Astrocyte of the spinal cord (primary cell): ENCODE measurements at regions not wholly inside any gene's neighbourhood (a gene's known extent, or its start where the extent isn't known, plus 50 kb on each side); places are given as distances from the start of the nearest gene placed in this dataset.
A peak's percentile ranks its signal among the peaks of the same experiment; 100 is the strongest.

Experiments used
- DNase-seq: peaks from one replicate; pipeline ENCODE4 v3.0.0; 2011; ENCODE audit warnings: low read depth, low spot score
- H3K4me3 ChIP-seq: 2 replicates; pipeline ENCODE4 v1.5.1; 2011; ENCODE audit warnings: low read depth, mild to moderate bottlenecking, low read length, moderate library complexity
- in situ Hi-C: cut with HindIII; loops from 2 replicates; pipeline ENCODE4 v1.10.0; 2017; ENCODE audit warnings: low sequenced_read_pairs
- TF ChIP-seq, protein P1 (sequence below): IDR thresholded peaks from 2 replicates; pipeline ENCODE4 v1.5.1; 2012; ENCODE audit warnings: low read depth, mild to moderate bottlenecking, low read length, inconsistent platforms

DNA sequence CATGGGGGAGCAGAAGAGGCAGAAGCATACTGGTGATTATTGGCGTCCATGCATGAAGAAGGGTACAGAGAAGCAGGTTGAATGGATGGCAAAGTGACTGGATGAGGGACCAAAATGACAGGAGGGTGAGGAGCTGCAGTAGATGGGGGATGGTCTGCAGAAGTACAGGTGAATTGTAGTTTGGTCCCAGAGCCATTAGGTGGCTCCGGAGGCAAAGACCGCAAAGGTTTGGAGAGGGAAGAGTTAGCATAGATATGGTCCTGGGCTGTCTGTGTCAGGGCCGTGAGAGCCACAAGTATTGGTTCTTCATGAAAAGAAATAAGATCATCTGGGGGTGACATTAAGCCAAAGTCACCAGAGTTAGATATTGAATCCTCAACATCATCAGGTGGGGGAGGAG lies 59.0 kb upstream of the ZNF726 start:
- in situ Hi-C loops, result no loop called here
- H3K4me3 ChIP-seq, result no peak overlapping the region
- no peak for DNase-seq
- TF ChIP-seq, protein P1, sequence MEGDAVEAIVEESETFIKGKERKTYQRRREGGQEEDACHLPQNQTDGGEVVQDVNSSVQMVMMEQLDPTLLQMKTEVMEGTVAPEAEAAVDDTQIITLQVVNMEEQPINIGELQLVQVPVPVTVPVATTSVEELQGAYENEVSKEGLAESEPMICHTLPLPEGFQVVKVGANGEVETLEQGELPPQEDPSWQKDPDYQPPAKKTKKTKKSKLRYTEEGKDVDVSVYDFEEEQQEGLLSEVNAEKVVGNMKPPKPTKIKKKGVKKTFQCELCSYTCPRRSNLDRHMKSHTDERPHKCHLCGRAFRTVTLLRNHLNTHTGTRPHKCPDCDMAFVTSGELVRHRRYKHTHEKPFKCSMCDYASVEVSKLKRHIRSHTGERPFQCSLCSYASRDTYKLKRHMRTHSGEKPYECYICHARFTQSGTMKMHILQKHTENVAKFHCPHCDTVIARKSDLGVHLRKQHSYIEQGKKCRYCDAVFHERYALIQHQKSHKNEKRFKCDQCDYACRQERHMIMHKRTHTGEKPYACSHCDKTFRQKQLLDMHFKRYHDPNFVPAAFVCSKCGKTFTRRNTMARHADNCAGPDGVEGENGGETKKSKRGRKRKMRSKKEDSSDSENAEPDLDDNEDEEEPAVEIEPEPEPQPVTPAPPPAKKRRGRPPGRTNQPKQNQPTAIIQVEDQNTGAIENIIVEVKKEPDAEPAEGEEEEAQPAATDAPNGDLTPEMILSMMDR, result no peak

DNA sequence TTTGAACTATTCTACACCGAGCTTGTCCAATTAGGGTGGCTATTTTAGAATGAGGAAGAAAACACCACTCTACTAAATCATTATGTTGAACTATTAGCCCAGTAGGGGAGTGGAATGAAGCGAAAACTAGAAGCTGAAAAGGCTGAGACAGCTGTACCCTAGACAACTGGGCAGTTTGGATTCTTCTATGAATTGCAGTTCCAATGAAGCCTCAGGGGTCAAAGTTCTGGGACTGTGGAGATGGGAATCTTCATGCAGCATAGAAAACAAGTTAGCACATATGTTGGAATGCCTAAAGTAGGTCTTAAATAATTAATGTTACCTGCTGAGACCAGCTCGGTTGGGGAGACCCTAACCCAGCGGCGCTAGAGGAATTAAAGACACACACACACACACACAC lies 62.7 kb upstream of the ZNF726 start:
- H3K4me3 ChIP-seq, result no peak overlapping the region
- no peak for DNase-seq
- in situ Hi-C loops, result no loop called here
- TF ChIP-seq, protein P1, result no peak

DNA sequence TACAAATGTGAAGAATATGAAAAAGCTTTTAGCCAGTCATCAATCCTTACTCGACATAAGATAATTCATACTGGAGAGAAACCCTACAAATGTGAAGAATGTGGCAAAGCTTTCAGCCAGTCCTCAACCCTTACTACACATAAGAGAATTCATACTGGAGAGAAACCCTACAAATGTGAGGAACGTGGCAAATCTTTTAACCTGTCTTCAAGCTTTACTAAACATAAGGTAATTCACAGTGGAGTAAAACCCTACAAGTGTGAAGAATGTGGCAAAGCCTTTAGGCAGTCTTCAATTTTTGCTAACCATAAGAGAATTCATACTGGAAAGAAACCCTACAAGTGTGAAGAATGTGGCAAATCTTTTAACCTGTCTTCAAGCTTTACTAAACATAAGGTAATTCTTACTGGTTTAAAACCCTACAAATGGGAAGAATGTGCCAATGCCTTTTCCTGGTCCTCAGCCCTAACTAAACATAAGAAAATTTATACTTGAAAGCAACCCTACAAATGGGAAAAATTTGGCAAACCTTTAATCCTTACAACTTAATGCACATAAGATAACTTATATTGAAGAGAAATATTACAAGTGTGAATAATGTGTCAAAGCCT lies 74.1 kb upstream of the ZNF681 start:
- no peak overlapping the region for H3K4me3 ChIP-seq
- TF ChIP-seq, protein P1, result no peak
- no peak for DNase-seq
- in situ Hi-C loops, result no loop called here

DNA sequence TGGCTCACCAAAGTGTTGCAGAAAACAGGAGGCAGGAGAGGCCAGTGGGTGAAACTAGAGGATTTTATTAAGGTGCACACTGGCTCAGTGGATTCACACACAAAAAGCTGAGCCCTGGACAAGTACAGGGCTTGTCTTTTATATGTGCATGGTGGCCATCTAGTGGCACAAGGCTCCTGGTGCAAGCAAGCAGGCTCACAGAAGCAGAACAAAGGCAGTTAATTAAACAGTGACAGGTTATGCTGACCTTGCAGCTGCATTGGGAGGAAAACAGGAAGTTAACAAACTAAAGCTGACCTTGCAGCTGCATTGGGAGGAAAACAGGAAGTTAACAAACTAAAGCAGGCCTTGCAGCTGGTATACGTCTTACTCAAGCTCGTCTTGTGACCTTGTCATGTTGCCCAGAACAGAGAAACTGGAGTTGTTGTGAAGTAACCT lies 65.3 kb upstream of the ZNF681 start:
- no peak for DNase-seq
- TF ChIP-seq, protein P1, result no peak
- in situ Hi-C loops, result no loop called here
- H3K4me3 ChIP-seq, result no peak overlapping the region

DNA sequence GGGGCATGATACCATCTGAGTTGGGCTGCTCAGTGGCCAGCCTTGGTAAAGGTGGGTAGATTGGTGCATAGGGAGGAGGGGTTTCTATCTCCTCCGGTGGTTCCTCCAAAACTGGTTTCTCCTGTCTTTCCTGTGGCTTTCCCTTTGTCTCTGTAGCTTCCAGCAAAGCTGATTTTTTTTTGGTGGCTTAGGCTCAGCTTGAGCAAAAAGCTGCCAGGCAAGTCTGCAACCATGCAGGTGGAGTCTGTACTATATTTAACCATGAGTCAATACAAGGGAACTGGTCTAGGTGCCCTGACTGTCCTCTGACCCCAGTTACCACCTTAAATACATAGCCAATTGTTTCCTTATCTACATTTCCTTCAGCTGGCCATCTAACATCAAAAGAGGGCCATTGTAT lies 64.0 kb upstream of the ZNF681 start:
- in situ Hi-C loops, result no loop called here
- no peak for DNase-seq
- H3K4me3 ChIP-seq, result no peak overlapping the region
- TF ChIP-seq, protein P1, result no peak

DNA sequence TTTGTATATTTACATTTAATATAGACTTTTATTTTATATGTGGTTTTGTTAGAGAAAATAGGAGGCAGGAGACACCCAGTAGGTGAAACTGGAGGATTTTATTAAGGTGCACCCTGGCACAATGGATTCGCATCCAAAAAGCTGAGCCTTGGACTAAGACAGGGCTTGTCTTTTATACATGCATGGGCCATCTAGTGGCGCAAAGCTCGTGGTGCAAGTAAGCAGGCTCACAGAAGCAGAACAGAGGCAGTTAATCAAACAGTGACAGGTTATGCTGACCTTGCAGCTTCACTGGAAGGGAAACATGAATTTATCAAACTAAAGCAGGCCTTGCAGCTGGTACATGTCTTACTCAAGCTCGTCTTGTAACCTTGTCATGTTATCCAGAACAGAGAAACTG lies 58.8 kb upstream of the ZNF681 start:
- TF ChIP-seq, protein P1, result peak; percentile 36
- DNase-seq, result no peak
- in situ Hi-C loops, result no loop called here
- no peak overlapping the region for H3K4me3 ChIP-seq
